HG02798 (cell line): ENCODE measurements at regions not wholly inside any gene's neighbourhood (a gene's known extent, or its start where the extent isn't known, plus 50 kb on each side); places are given as distances from the start of the nearest gene placed in this dataset.

Experiments
- ATAC-seq: cut with Tn5 transposase; IDR thresholded peaks from one replicate; pipeline ENCODE4 v1.9.1; 2021; ENCODE audit warnings: mild to moderate bottlenecking; ENCODE audit not compliant: unreplicated experiment, poor library complexity

- no peak for ATAC-seq
Observed at GRCh38 chr5:138666226-138666742, 86.9 kb upstream of the CTNNA1 start.

GRCh38 chr5:138665261-138665660, 88.0 kb upstream of the CTNNA1 start:
- ATAC-seq = no peak

- ATAC-seq = no peak
Observed at GRCh38 chr5:138664276-138664943, 88.8 kb upstream of the CTNNA1 start.

- no peak for ATAC-seq
Observed at GRCh38 chr5:138663561-138663960, 88.4 kb upstream of the HSPA9 start.

GRCh38 chr5:138663009-138663408, 87.8 kb upstream of the HSPA9 start:
- ATAC-seq = no peak

GRCh38 chr5:138662599-138662998, 87.4 kb upstream of the HSPA9 start:
- no peak for ATAC-seq

GRCh38 chr5:138661991-138662434, 86.8 kb upstream of the HSPA9 start:
- ATAC-seq = no peak

GRCh38 chr5:138661291-138661960, 86.2 kb upstream of the HSPA9 start:
- no peak for ATAC-seq

- no peak for ATAC-seq
Observed at GRCh38 chr5:138660051-138660572, 84.9 kb upstream of the HSPA9 start.

- ATAC-seq = no peak
Observed at GRCh38 chr5:138659561-138659960, 84.4 kb upstream of the HSPA9 start.

GRCh38 chr5:138659121-138659520, 83.9 kb upstream of the HSPA9 start:
- ATAC-seq = no peak

- ATAC-seq = no peak
Observed at GRCh38 chr5:138658676-138659075, 83.5 kb upstream of the HSPA9 start.

- ATAC-seq = no peak
Observed at GRCh38 chr5:138657360-138657759, 82.2 kb upstream of the HSPA9 start.

- no peak for ATAC-seq
Observed at GRCh38 chr5:138656916-138657315, 81.7 kb upstream of the HSPA9 start.

- ATAC-seq = no peak
Observed at GRCh38 chr5:138655530-138656190, 80.5 kb upstream of the HSPA9 start.

GRCh38 chr5:138654281-138654867, 79.2 kb upstream of the HSPA9 start:
- ATAC-seq = peak; percentile 58

- no peak for ATAC-seq
Observed at GRCh38 chr5:138653502-138653901, 78.3 kb upstream of the HSPA9 start.

- ATAC-seq = no peak
Observed at GRCh38 chr5:138651767-138652117, 76.5 kb upstream of the HSPA9 start.

- no peak for ATAC-seq
Observed at GRCh38 chr5:138651058-138651766, 76.0 kb upstream of the HSPA9 start.

- ATAC-seq = no peak
Observed at GRCh38 chr5:138650196-138650595, 75.0 kb upstream of the HSPA9 start.
